ENCODE measurements at regions not wholly inside any gene's neighbourhood (a gene's known extent, or its start where the extent isn't known, plus 50 kb on each side); places are given as distances from the start of the nearest gene placed in this dataset.

- DNase-seq (ENCODE audit: low read depth) = no peak
- H3K4me3 ChIP-seq (ENCODE audit: low read depth, low read length) = no peak overlapping the region
- TF ChIP-seq CTCF (IDR thresholded peaks at IDR 0.05; ENCODE audit: insufficient read depth, low read length) = no peak
These were observed 323.4 kb upstream of the THRB start for GRCh38 chr3:24818055-24818454.

- no peak for TF ChIP-seq CTCF (IDR thresholded peaks at IDR 0.05; ENCODE audit: insufficient read depth, low read length)
- DNase-seq (ENCODE audit: low read depth) = no peak
These were observed 333.4 kb upstream of the THRB start for GRCh38 chr3:24828011-24828410.

GRCh38 chr3:24828551-24828950, 333.9 kb upstream of the THRB start:
- DNase-seq (ENCODE audit: low read depth) = no peak
- TF ChIP-seq CTCF (IDR thresholded peaks at IDR 0.05; ENCODE audit: insufficient read depth, low read length) = no peak
- no peak overlapping the region for H3K4me3 ChIP-seq (ENCODE audit: low read depth, low read length)

More at GRCh38 chr3:24828011-24828410, 333.4 kb upstream of the THRB start:
- no peak overlapping the region for H3K4me3 ChIP-seq (ENCODE audit: low read depth, low read length)

- TF ChIP-seq CTCF (IDR thresholded peaks at IDR 0.05; ENCODE audit: insufficient read depth, low read length) = no peak
- no peak for DNase-seq (ENCODE audit: low read depth)
- no peak overlapping the region for H3K4me3 ChIP-seq (ENCODE audit: low read depth, low read length)
These were observed 334.4 kb upstream of the THRB start for GRCh38 chr3:24829011-24829581.

- no peak for TF ChIP-seq CTCF (IDR thresholded peaks at IDR 0.05; ENCODE audit: insufficient read depth, low read length)
- no peak overlapping the region for H3K4me3 ChIP-seq (ENCODE audit: low read depth, low read length)
- no peak for DNase-seq (ENCODE audit: low read depth)
These were observed 335.1 kb upstream of the THRB start for GRCh38 chr3:24829629-24830229.

- no peak for TF ChIP-seq CTCF (IDR thresholded peaks at IDR 0.05; ENCODE audit: insufficient read depth, low read length)
- H3K4me3 ChIP-seq (ENCODE audit: low read depth, low read length) = no peak overlapping the region
- DNase-seq (ENCODE audit: low read depth) = no peak
These were observed 335.8 kb upstream of the THRB start for GRCh38 chr3:24830230-24831152.
